Stimulated activated CD4-positive, alpha-beta T cell treated with anti-CD3 and anti-CD28 coated beads, Interleukin-2, amount 100 ng/mL, for 48 hours (primary cell): ENCODE measurements at regions not wholly inside any gene's neighbourhood (a gene's known extent, or its start where the extent isn't known, plus 50 kb on each side); places are given as distances from the start of the nearest gene placed in this dataset.

Source experiments
- DNase-seq, 2 donors: peaks; one replicate each; pipeline ENCODE4 v3.0.0-alpha.2; 2020

- DNase-seq, result no peak
Measured at GRCh38 chr1:87888446-87888845, 559.8 kb downstream of the LMO4 start.

- no peak for DNase-seq
Measured at GRCh38 chr1:87894062-87894461, 565.4 kb downstream of the LMO4 start.

- no peak for DNase-seq
Measured at GRCh38 chr1:87897481-87897880, 568.8 kb downstream of the LMO4 start.

GRCh38 chr1:87898431-87898830 is 569.8 kb downstream of the LMO4 start:
- DNase-seq, result no peak

GRCh38 chr1:87899017-87899416 is 570.3 kb downstream of the LMO4 start:
- DNase-seq, result no peak

- no peak for DNase-seq
Measured at GRCh38 chr1:87899746-87900145, 571.1 kb downstream of the LMO4 start.

- DNase-seq, result no peak
Measured at GRCh38 chr1:87902830-87903229, 574.1 kb downstream of the LMO4 start.

GRCh38 chr1:87903242-87903641 is 574.6 kb downstream of the LMO4 start:
- DNase-seq, result no peak

GRCh38 chr1:87904651-87905050 is 576.0 kb downstream of the LMO4 start:
- no peak for DNase-seq

GRCh38 chr1:87905651-87906050 is 577.0 kb downstream of the LMO4 start:
- no peak for DNase-seq

GRCh38 chr1:87906078-87906477 is 577.4 kb downstream of the LMO4 start:
- DNase-seq, result no peak

- no peak for DNase-seq
Measured at GRCh38 chr1:87913361-87913760, 584.7 kb downstream of the LMO4 start.

GRCh38 chr1:87914396-87914795 is 585.7 kb downstream of the LMO4 start:
- DNase-seq, result no peak

- no peak for DNase-seq
Measured at GRCh38 chr1:87915771-87916170, 587.1 kb downstream of the LMO4 start.

- DNase-seq, result no peak
Measured at GRCh38 chr1:87916965-87917364, 588.3 kb downstream of the LMO4 start.

- no peak for DNase-seq
Measured at GRCh38 chr1:87918398-87918797, 589.7 kb downstream of the LMO4 start.

- no peak for DNase-seq
Measured at GRCh38 chr1:87922885-87923284, 594.2 kb downstream of the LMO4 start.

GRCh38 chr1:87926131-87926830 is 597.6 kb downstream of the LMO4 start:
- no peak for DNase-seq

- no peak for DNase-seq
Measured at GRCh38 chr1:87926921-87927320, 598.2 kb downstream of the LMO4 start.

- DNase-seq, result no peak
Measured at GRCh38 chr1:87927391-87928280, 599.0 kb downstream of the LMO4 start.

GRCh38 chr1:87928623-87929022 is 599.9 kb downstream of the LMO4 start:
- no peak for DNase-seq

GRCh38 chr1:87929906-87930305 is 601.2 kb downstream of the LMO4 start:
- DNase-seq, result no peak

- no peak for DNase-seq
Measured at GRCh38 chr1:87930796-87931195, 602.1 kb downstream of the LMO4 start.

GRCh38 chr1:87933171-87933570 is 604.5 kb downstream of the LMO4 start:
- no peak for DNase-seq
